GM12878 (cell line): ENCODE measurements at regions not wholly inside any gene's neighbourhood (a gene's known extent, or its start where the extent isn't known, plus 50 kb on each side); places are given as distances from the start of the nearest gene placed in this dataset.

ENCODE experiments used
- ATAC-seq: fragments of 200-7000 bp; cut with Tn5 transposase; 3 replicates; pipeline ENCODE4 v1.9.1; 2020; ENCODE audit warnings: mild to moderate bottlenecking, moderate library complexity
- BruUV-seq: library from RNA; stranded (reverse); fragments of 400-500 nt; replicated peaks from 2 replicates; lab custom pipeline; 2021; lab: Mats Ljungman, UMichigan
- CTCF ChIA-PET: fragments of 300-600 bp; sonication (Branson Sonifier 250); formaldehyde crosslinking; extraction: SDS; loops from one replicate; lab custom pipeline; 2021; ENCODE audit warnings: inconsistent platforms; lab: Yijun Ruan, JAX
- POLR2A ChIA-PET: fragments of 350-600 bp; formaldehyde crosslinking; extraction: SDS; loops from one replicate; lab custom pipeline; 2021; ENCODE audit warnings: inconsistent platforms; lab: Charles Lee
- RAD21 ChIA-PET: fragments of 300-600 bp; sonication (Branson Sonifier 250); formaldehyde crosslinking; loops from one replicate; lab custom pipeline; 2023; ENCODE audit warnings: antibody characterized with exemption; ENCODE audit not compliant: unreplicated experiment; lab: Charles Lee
- SMC1A ChIA-PET: fragments of 300-600 bp; sonication (Branson Sonifier 250); formaldehyde crosslinking; loops from one replicate; lab custom pipeline; 2023; ENCODE audit not compliant: unreplicated experiment, uncharacterized antibody; lab: Charles Lee
- DNase-seq: peaks from one replicate; pipeline ENCODE4 v3.0.0-alpha.2; 2011; ENCODE audit warnings: low read depth, low spot score
- FAIRE-seq: peaks from 3 replicates; lab custom pipeline; 2011; peaks lifted over from hg19 to GRCh38; lab: Jason Lieb, UNC
- H2AFZ ChIP-seq: 2 replicates; pipeline ENCODE4 v1.6.0; 2011; ENCODE audit warnings: low read depth, low read length, control low read depth; ENCODE audit not compliant: control insufficient read depth
- H3K27ac ChIP-seq: 2 replicates; pipeline ENCODE4 v1.5.1; 2011; ENCODE audit warnings: control low read depth; ENCODE audit not compliant: control insufficient read depth, insufficient read depth
- H3K27me3 ChIP-seq, 2 experiments: replicated peaks in 1 of 2; 2 replicates each; pipeline versions ENCODE4 v1.6.0 to v1.6.1; 2011; ENCODE audit warnings: low read length in 1 of 2; ENCODE audit not compliant: control insufficient read depth in 2 of 2, insufficient read depth in 2 of 2
- H3K36me3 ChIP-seq, 2 experiments: 2 replicates each; pipeline ENCODE4 v1.5.1; 2011; ENCODE audit warnings: low read length in 1 of 2; ENCODE audit not compliant: control insufficient read depth in 2 of 2, insufficient read depth in 2 of 2
- H3K4me1 ChIP-seq: 2 replicates; pipeline ENCODE4 v1.6.1; 2011; ENCODE audit warnings: mild to moderate bottlenecking, low read length, moderate library complexity, mixed read lengths; ENCODE audit not compliant: control insufficient read depth, insufficient read depth
- H3K4me2 ChIP-seq: 2 replicates; pipeline ENCODE4 v1.6.0; 2011; ENCODE audit warnings: control low read depth; ENCODE audit not compliant: control insufficient read depth, insufficient read depth
- H3K4me3 ChIP-seq: fragments of 200-600 bp; sonication (generic); 2 replicates; pipeline ENCODE4 v1.5.1; 2016
- H3K79me2 ChIP-seq: 2 replicates; pipeline ENCODE4 v1.6.0; 2011; ENCODE audit warnings: low read length; ENCODE audit not compliant: control insufficient read depth, insufficient read depth
- H3K9ac ChIP-seq: 2 replicates; pipeline ENCODE4 v1.8.0; 2011; ENCODE audit warnings: low read length, control low read depth, mixed read lengths; ENCODE audit not compliant: control insufficient read depth, insufficient read depth
- H3K9me3 ChIP-seq: replicated peaks from 3 replicates; pipeline ENCODE4 v1.5.1; 2011; ENCODE audit warnings: mild to moderate bottlenecking, low read length; ENCODE audit not compliant: control insufficient read depth, insufficient read depth
- H4K20me1 ChIP-seq: 2 replicates; pipeline ENCODE4 v1.6.0; 2011; ENCODE audit not compliant: control insufficient read depth, insufficient read depth
- FOXM1 ChIP-seq: IDR thresholded peaks from 2 replicates; pipeline ENCODE4 v1.6.1; 2012; ENCODE audit warnings: low read depth, mild to moderate bottlenecking, inconsistent platforms, low read length, moderate library complexity
- JUND ChIP-seq: IDR thresholded peaks from 2 replicates; pipeline ENCODE4 v1.6.1; 2012; ENCODE audit warnings: low read depth, mild to moderate bottlenecking, low read length, improper control_type of control experiment, moderate library complexity
- MEF2B ChIP-seq: fragments of 450-650 bp; IDR thresholded peaks from 2 replicates; pipeline ENCODE4 v1.6.1; 2018; ENCODE audit warnings: mild to moderate bottlenecking, moderate library complexity; ENCODE audit not compliant: partially characterized antibody, poor library complexity, severe bottlenecking
- MYC ChIP-seq: IDR thresholded peaks from 2 replicates; pipeline ENCODE4 v1.6.1; 2011; ENCODE audit warnings: mild to moderate bottlenecking, low read length, moderate library complexity, inconsistent platforms; ENCODE audit not compliant: insufficient read depth, insufficient replicate concordance, insufficient read length, severe bottlenecking
- POLR2AphosphoS2 ChIP-seq: IDR thresholded peaks from 2 replicates; pipeline ENCODE4 v1.6.1; 2011; ENCODE audit warnings: low read depth, mild to moderate bottlenecking, low read length, improper control_type of control experiment, moderate library complexity
- RELA ChIP-seq: fragments of 450-650 bp; IDR thresholded peaks from 2 replicates; pipeline ENCODE4 v1.8.0; 2014; ENCODE audit warnings: borderline replicate concordance; ENCODE audit not compliant: partially characterized antibody
- SMC3 ChIP-seq: IDR thresholded peaks from 2 replicates; pipeline ENCODE4 v1.6.1; 2011; ENCODE audit warnings: low read length, improper control_type of control experiment, borderline replicate concordance
- ZSCAN29 ChIP-seq: fragments of 450-650 bp; IDR thresholded peaks from 2 replicates; pipeline ENCODE4 v1.6.1; 2017; ENCODE audit warnings: mild to moderate bottlenecking, moderate library complexity
- WGBS: methylation state at CpG from one replicate; pipeline ENCODE4 v1.1.6; 2016; ENCODE audit warnings: low lambda C conversion rate; ENCODE audit not compliant: insufficient replicate concordance, insufficient coverage; ENCODE audit errors: missing lambda C conversion rate; 5-methylcytosine and 5-hydroxymethylcytosine counted together
- in situ Hi-C: fragments of 300-500 bp; cut with MboI; formaldehyde crosslinking; loops from 9 replicates; pipeline ENCODE4 v1.14.3; 2018; ENCODE audit warnings: mixed read lengths
- intact Hi-C: fragments of 100-400 bp; cut with micrococcal nuclease; formaldehyde crosslinking; loops from one replicate; pipeline ENCODE4 v1.14.2; 2022; ENCODE audit not compliant: unreplicated experiment

DNA sequence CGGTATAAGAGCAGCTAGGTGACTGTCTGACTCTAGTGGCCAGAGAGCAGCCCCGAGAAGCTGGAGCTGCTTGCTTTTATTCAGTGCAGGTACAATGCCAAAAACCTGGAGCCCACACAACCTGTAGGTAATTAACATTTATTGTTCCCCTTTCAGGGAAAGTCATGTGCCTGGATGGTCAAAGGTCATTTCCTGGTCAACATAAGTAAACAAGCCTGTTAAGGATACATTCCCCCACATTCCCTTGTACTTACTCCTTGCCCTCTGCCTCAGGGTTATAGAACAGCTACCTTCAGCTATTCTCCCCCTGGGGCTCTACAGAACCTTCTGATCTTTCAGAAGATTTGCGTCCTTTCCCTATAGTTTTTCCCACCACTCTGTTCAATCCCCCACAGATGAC is 253.4 kb downstream of the TMA16 start:
- Histone ChIP-seq H3K36me3 (no peaks in the 10 kb centered on the region), H3K4me1 (peaks cover 10% of the 10 kb centered on the region), H3K4me2 (no peak overlapping the region), H4K20me1 (no peaks in the 10 kb centered on the region), H3K9me3 (peaks cover 2% of the 10 kb centered on the region; the same call in 2 of the 3 replicates), H2AFZ (no peak overlapping the region), H3K4me3 (no peak overlapping the region), H3K27me3 (no peaks in the 10 kb centered on the region), H3K79me2 (no peaks in the 10 kb centered on the region), H3K27ac (no peak overlapping the region), H3K9ac (no peak overlapping the region)
- SMC1A ChIA-PET, result interaction anchor here (0.7 to 6.1 kb wide), 14 partner anchors 10 to 222 kb away, joined by 3 to 54 read pairs (median 5); no protein-coding TSS in a partner anchor
- CTCF ChIA-PET, result interaction anchor here (0.5 to 7.7 kb wide), 12 partner anchors 9 to 196 kb away, joined by 3 to 134 read pairs (median 4); no protein-coding TSS in a partner anchor
- in situ Hi-C loops, result no loop called here
- TF ChIP-seq RELA (no peak), MEF2B (no peak), SMC3 (no peak), POLR2AphosphoS2 (no peak), FOXM1 (no peak), ZSCAN29 (no peak), MYC (no peak), JUND (no peak)
- no peak for ATAC-seq
- POLR2A ChIA-PET, result interaction anchor here (0.7 kb wide), 1 partner anchor 138 kb away, joined by 3 read pairs; no protein-coding TSS in a partner anchor
- no peak for DNase-seq
- intact Hi-C loops, result no loop called here
- FAIRE-seq, result no peak
- RAD21 ChIA-PET, result interaction anchor here (0.9 to 4.9 kb wide), 5 partner anchors 10 to 197 kb away, joined by 3 to 29 read pairs (median 5); no protein-coding TSS in a partner anchor
- no TSS peak for BruUV-seq
- 95% methylated on average over 3 of the region's 3 CpGs for WGBS
